AG08396 (cell line): ENCODE measurements at regions not wholly inside any gene's neighbourhood (a gene's known extent, or its start where the extent isn't known, plus 50 kb on each side); places are given as distances from the start of the nearest gene placed in this dataset.
A peak's percentile ranks its signal among the peaks of the same experiment; 100 is the strongest.

Experiments used
- DNase-seq: peaks from one replicate; pipeline ENCODE4 v3.0.0; 2012; ENCODE audit warnings: low spot score, mixed read lengths

GRCh38 chr15:95260856-95261255 is 1029.5 kb downstream of the MCTP2 start:
- DNase-seq: no peak

GRCh38 chr15:95261546-95261945 is 1030.2 kb downstream of the MCTP2 start:
- no peak for DNase-seq

GRCh38 chr15:95261968-95262367 is 1030.6 kb downstream of the MCTP2 start:
- no peak for DNase-seq

- DNase-seq: peak; percentile 13
Measured at GRCh38 chr15:95262866-95263564, 1031.7 kb downstream of the MCTP2 start.

GRCh38 chr15:95263751-95264150 is 1032.4 kb downstream of the MCTP2 start:
- no peak for DNase-seq

- no peak for DNase-seq
Measured at GRCh38 chr15:95265419-95265997, 1034.1 kb downstream of the MCTP2 start.

- no peak for DNase-seq
Measured at GRCh38 chr15:95266451-95267061, 1035.2 kb downstream of the MCTP2 start.

GRCh38 chr15:95267481-95267880 is 1036.1 kb downstream of the MCTP2 start:
- no peak for DNase-seq

GRCh38 chr15:95269242-95270183 is 1038.2 kb downstream of the MCTP2 start:
- no peak for DNase-seq

- no peak for DNase-seq
Measured at GRCh38 chr15:95274101-95274500, 1042.7 kb downstream of the MCTP2 start.

- peak; percentile 54 for DNase-seq
Measured at GRCh38 chr15:95277266-95277665, 1045.9 kb downstream of the MCTP2 start.

GRCh38 chr15:95278532-95279245 is 1047.3 kb downstream of the MCTP2 start:
- DNase-seq: no peak

GRCh38 chr15:95279277-95280019 is 1048.1 kb downstream of the MCTP2 start:
- DNase-seq: no peak

- no peak for DNase-seq
Measured at GRCh38 chr15:95280711-95281110, 1049.3 kb downstream of the MCTP2 start.

- no peak for DNase-seq
Measured at GRCh38 chr15:95281470-95281869, 1049.0 kb upstream of the NR2F2 start.

GRCh38 chr15:95284492-95284891 is 1046.0 kb upstream of the NR2F2 start:
- no peak for DNase-seq

GRCh38 chr15:95284933-95285421 is 1045.5 kb upstream of the NR2F2 start:
- DNase-seq: peak; percentile 22

- DNase-seq: no peak
Measured at GRCh38 chr15:95286352-95286880, 1044.1 kb upstream of the NR2F2 start.

- no peak for DNase-seq
Measured at GRCh38 chr15:95287720-95288103, 1042.8 kb upstream of the NR2F2 start.

GRCh38 chr15:95288626-95289025 is 1041.9 kb upstream of the NR2F2 start:
- DNase-seq: no peak
